SU-DHL-6 (cell line): ENCODE measurements at regions not wholly inside any gene's neighbourhood (a gene's known extent, or its start where the extent isn't known, plus 50 kb on each side); places are given as distances from the start of the nearest gene placed in this dataset.

Source experiments
- H2AFZ ChIP-seq: fragments of 200-600 bp; sonication (generic); 2 replicates; pipeline ENCODE4 v1.6.1; 2014; ENCODE audit warnings: low read depth, mild to moderate bottlenecking, moderate library complexity, mixed read lengths, antibody characterized with exemption, low read length; ENCODE audit not compliant: severe bottlenecking
- H3F3A ChIP-seq: fragments of 200-600 bp; shearing (Covaris generic); 2 replicates; pipeline ENCODE4 v1.6.0; 2016; ENCODE audit warnings: antibody characterized with exemption, mild to moderate bottlenecking; ENCODE audit not compliant: insufficient read depth
- H3K27ac ChIP-seq: fragments of 200-600 bp; sonication (generic); 2 replicates; pipeline ENCODE4 v1.5.1; 2016; ENCODE audit warnings: low read depth, mild to moderate bottlenecking, low read length, moderate library complexity, mixed read lengths
- H3K27me3 ChIP-seq: fragments of 200-600 bp; sonication (generic), shearing (Covaris generic); 2 replicates; pipeline ENCODE4 v1.6.0; 2014; ENCODE audit warnings: mild to moderate bottlenecking, low read length
- H3K36me3 ChIP-seq: fragments of 200-600 bp; sonication (generic); 2 replicates; pipeline ENCODE4 v1.6.1; 2014; ENCODE audit warnings: mild to moderate bottlenecking, low read length, mixed read lengths
- H3K4me2 ChIP-seq: fragments of 300-600, 200-600 bp; shearing (Covaris generic), sonication (generic); 2 replicates; pipeline ENCODE4 v1.6.0; 2014; ENCODE audit warnings: low read length, low read depth, mild to moderate bottlenecking; ENCODE audit not compliant: poor library complexity, severe bottlenecking
- H3K4me3 ChIP-seq: fragments of 200-600 bp; sonication (generic); 2 replicates; pipeline ENCODE4 v1.5.1; 2014; ENCODE audit warnings: antibody characterized with exemption, low read length, mild to moderate bottlenecking, mixed read lengths; ENCODE audit not compliant: insufficient read depth, poor library complexity, severe bottlenecking
- H3K79me2 ChIP-seq: fragments of 200-600 bp; sonication (generic); 2 replicates; pipeline ENCODE4 v1.6.1; 2014; ENCODE audit warnings: mild to moderate bottlenecking, low read length, moderate library complexity; ENCODE audit not compliant: insufficient read depth
- H3K9ac ChIP-seq: fragments of 200-600 bp; sonication (generic); 2 replicates; pipeline ENCODE4 v1.7.0; 2014; ENCODE audit warnings: mild to moderate bottlenecking, low read length
- H3K9me2 ChIP-seq: fragments of 200-600 bp; sonication (generic); replicated peaks from 2 replicates; pipeline ENCODE4 v1.6.1; 2014; ENCODE audit warnings: low read length; ENCODE audit not compliant: insufficient read depth
- H3K9me3 ChIP-seq: fragments of 200-600 bp; sonication (generic); 2 replicates; pipeline ENCODE4 v1.6.1; 2014; ENCODE audit warnings: low read length, mixed read lengths; ENCODE audit not compliant: insufficient read depth
- H4K20me1 ChIP-seq: fragments of 200-600 bp; sonication (generic); 2 replicates; pipeline ENCODE4 v1.6.1; 2014; ENCODE audit warnings: low read depth, mild to moderate bottlenecking, antibody characterized with exemption, low read length, moderate library complexity, mixed read lengths
- CTCF ChIP-seq: fragments of 200-600 bp; sonication (generic); IDR thresholded peaks from one replicate; pipeline ENCODE4 v1.5.1; 2017; ENCODE audit warnings: antibody characterized with exemption, mild to moderate bottlenecking, low read length, moderate library complexity; ENCODE audit not compliant: insufficient read depth, poor library complexity, severe bottlenecking
- EZH2phosphoT487 ChIP-seq: fragments of 200-600 bp; sonication (generic), shearing (Covaris generic); conservative IDR thresholded peaks from 2 replicates; pipeline ENCODE4 v1.6.1; 2018; ENCODE audit warnings: mild to moderate bottlenecking, antibody characterized with exemption, low read length, moderate library complexity, mixed read lengths

DNA sequence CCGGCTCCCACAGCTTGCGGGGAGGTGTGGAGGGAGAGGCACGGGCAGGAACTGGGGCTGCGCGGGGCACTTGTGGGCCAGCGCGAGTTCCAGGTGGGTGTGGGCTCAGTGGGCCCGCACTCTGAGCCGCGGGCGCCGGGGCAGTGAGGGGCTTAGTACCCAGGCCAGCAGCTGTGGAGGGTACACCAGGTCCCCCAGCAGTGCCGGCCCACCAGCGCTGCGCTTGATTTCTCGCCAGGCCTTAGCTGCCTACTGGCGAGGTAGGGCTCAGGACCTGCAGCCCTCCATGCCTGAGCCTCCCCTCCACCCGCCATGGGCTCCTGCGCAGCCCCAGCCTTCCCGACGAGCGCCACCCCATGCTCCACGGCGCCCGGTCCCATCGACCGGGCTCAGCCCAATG, 337.9 kb upstream of the ACVR2A start:
- TF ChIP-seq EZH2phosphoT487 = no peak
- no peak for TF ChIP-seq CTCF
- H3K4me2 ChIP-seq = no peak overlapping the region
- H3K4me3 ChIP-seq = no peak overlapping the region
- no peaks in the 10 kb centered on the region for H4K20me1 ChIP-seq
- H3K9me2 ChIP-seq = no peaks in the 10 kb centered on the region
- no peaks in the 10 kb centered on the region for H3K9me3 ChIP-seq
- H3K9ac ChIP-seq = no peak overlapping the region
- no peak overlapping the region for H2AFZ ChIP-seq
- no peaks in the 10 kb centered on the region for H3K27me3 ChIP-seq
- no peak overlapping the region for H3K27ac ChIP-seq
- H3K36me3 ChIP-seq = no peaks in the 10 kb centered on the region
- H3F3A ChIP-seq = no peaks in the 10 kb centered on the region
- H3K79me2 ChIP-seq = no peaks in the 10 kb centered on the region

DNA sequence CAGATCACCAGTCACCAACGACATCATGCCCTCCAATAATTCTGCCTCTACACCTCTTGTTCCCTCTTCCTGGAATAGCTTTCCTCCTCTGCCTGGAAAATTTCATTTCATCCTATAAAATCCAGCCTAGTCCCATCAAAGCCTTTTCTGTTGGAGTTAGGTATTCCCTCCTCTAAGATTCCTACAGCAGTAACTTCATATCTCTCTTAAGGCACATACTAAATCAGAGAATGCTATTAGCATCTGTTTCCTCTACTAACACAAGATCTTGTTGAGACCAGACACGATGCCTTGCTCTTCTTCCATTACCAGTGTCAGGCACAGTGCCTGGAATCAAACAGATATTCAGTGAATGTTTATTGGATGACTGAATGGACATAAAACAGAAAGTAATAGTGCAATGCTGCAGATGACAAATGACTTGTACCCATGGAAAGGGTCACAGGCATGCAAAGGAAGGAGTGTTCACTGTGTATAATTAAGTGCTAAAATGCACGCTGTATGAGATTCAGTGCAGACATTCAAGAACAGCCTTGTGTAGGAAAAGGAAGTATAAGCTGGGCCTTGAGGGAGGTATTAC, 342.0 kb upstream of the ACVR2A start:
- H3K9me3 ChIP-seq = no peaks in the 10 kb centered on the region
- H4K20me1 ChIP-seq = no peaks in the 10 kb centered on the region
- no peak overlapping the region for H3K27ac ChIP-seq
- H2AFZ ChIP-seq = no peak overlapping the region
- no peak overlapping the region for H3K4me3 ChIP-seq
- H3K79me2 ChIP-seq = no peaks in the 10 kb centered on the region
- H3K9ac ChIP-seq = no peak overlapping the region
- H3F3A ChIP-seq = no peaks in the 10 kb centered on the region
- no peak overlapping the region for H3K4me2 ChIP-seq
- H3K9me2 ChIP-seq = no peaks in the 10 kb centered on the region
- TF ChIP-seq CTCF (no peak), EZH2phosphoT487 (no peak)
- no peaks in the 10 kb centered on the region for H3K36me3 ChIP-seq
- H3K27me3 ChIP-seq = no peaks in the 10 kb centered on the region

DNA sequence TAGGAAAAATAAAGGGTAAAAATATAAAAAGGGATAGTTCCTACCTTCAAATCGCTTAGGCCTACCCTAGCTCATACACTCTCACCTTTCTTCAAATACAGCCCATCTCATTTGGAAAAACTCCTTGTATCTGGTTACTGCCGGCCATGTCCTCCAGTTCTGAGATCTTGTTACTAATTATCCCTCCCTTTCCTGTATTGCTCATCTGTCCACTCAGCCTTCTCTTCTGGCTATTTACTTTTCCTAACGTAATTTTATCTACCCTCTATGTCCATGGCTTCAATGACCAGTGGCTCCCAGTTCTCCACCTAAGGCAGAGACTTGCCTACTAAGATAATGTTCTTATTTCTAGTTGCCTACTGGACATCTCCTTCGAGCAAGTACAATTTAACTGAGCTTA, 342.9 kb upstream of the ACVR2A start:
- H3K9me3 ChIP-seq = no peaks in the 10 kb centered on the region
- no peaks in the 10 kb centered on the region for H3K9me2 ChIP-seq
- TF ChIP-seq EZH2phosphoT487 (no peak), CTCF (no peak)

More for the DNA sequence above, 342.9 kb upstream of the ACVR2A start:
- Histone ChIP-seq H3K4me2 (no peak overlapping the region), H3F3A (no peaks in the 10 kb centered on the region), H4K20me1 (no peaks in the 10 kb centered on the region), H3K9ac (no peak overlapping the region), H3K4me3 (no peak overlapping the region), H2AFZ (no peak overlapping the region), H3K27ac (no peak overlapping the region), H3K79me2 (no peaks in the 10 kb centered on the region), H3K36me3 (no peaks in the 10 kb centered on the region), H3K27me3 (no peaks in the 10 kb centered on the region)
